ENCODE measurements at regions not wholly inside any gene's neighbourhood (a gene's known extent, or its start where the extent isn't known, plus 50 kb on each side); places are given as distances from the start of the nearest gene placed in this dataset.

- DNase-seq (ENCODE audit: low read depth in 2 of 3, low spot score in 2 of 3): no peak
Observed at GRCh38 chr12:115444346-115444745, 760.4 kb upstream of the TBX3 start.

DNA sequence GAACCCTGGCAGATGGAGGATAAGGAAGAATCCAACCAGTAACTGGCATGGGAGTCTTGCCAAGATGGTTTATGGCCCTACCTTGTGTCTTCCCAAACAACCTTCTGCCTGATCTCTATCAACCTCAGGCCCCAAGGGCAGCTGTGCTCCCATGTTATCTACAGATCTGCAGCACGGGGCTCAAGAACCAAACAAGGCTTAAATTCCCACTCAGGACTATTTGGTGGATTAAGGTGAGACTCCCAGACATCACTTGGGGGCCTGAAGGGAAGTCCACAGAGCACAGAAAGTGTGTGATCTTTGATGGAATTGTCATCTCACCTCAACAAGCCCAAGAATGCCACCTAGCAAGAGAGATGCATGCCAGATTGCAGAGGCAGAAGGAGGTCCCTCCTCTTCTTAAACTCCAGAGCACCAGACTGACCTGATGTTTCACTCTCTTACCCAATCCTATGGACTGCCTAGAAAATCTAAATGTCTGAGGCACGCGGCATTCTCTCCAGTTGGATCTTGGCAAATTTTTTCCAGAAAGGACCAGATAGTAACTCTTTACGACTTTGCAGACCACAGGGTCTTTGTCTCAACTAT is 759.5 kb upstream of the TBX3 start:
- DNase-seq (ENCODE audit: low read depth in 2 of 3, low spot score in 2 of 3): no peak

GRCh38 chr12:115440438-115440837 is 756.5 kb upstream of the TBX3 start:
- no peak for DNase-seq (ENCODE audit: low read depth in 2 of 3, low spot score in 2 of 3)

DNA sequence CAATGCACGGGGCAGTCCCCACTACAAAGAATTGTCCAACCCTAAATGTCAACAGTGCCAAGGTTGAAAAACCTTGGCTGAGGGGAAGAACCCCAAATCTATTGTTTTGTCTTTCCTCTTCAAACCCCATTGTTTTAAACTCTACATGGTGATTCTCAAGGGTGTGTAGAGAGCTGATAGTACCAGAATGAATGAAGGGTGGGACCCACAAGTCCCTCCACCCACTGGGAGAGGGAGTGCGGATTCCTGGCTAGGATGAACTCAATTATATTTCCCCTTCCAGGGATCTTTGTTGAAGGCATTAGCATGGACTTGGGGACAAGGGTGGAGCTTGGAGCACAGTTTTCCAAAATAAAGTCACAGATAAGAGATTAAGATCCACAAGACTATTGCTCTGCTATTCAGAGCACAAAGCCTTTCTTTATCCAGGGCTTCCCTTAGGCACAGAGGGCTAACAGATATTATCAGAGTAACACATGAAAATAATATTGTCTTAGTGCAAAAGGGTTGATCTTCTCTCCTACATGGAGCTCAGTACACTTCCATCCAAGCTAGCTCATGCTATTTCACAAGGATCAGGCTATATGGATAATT is 755.1 kb upstream of the TBX3 start:
- no peak for DNase-seq (ENCODE audit: low read depth in 2 of 3, low spot score in 2 of 3)

GRCh38 chr12:115438314-115438713 is 754.3 kb upstream of the TBX3 start:
- DNase-seq (ENCODE audit: low read depth in 2 of 3, low spot score in 2 of 3): no peak

DNA sequence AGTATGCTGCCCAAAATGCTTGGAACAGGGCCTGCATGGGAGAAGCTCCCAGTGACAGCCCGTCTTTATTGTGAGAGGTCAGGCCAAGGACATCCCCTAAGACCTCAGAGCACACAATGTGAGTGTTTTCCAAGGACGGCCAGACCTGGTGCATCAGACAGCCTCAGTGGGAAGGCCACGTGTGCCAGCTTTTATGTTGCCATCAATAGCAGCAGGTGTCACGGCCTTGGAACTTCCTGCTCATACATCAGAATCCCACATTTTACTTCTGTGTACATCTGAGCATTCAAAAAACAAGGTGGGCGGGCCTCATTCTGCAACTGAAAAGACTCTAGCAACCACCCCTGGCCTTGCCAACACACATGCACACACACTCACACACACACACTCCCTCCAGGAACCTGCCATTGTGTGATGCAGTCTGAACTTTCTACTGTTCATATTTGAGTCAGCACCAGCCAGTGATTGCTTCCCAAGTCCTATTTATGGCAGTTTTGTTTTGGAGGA is 753.1 kb upstream of the TBX3 start:
- no peak for DNase-seq (ENCODE audit: low read depth in 2 of 3, low spot score in 2 of 3)

DNA sequence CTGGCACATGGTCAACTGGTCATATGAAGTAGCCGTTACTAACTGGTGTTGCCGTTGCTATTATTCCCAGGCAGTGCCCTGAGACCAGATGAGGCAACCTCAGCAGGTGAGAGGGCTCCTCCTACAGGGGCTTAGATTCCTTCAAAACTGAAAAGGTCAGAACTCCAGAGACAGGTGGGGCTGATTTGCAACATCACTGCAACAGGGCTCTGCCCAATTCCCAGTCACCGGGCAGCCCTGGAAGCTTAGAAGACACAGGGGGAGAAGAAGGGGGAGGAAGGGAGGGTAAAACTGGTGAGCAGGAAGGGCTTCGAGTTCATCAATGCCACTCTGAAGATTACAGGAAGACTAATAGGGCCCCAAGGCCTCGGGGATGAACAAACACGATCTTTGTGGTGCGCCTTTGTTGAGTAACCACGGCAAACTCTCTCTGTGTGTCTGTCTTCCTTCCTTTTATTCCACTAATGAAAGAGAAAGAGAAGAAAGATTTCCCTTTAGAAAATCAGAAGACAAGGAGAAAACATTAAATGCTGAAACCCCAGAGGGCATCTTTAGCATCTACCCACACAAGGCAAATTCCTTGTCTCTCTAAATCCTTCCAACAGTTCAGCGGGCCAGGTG is 749.1 kb upstream of the TBX3 start:
- DNase-seq (ENCODE audit: low read depth in 2 of 3, low spot score in 2 of 3): no peak

DNA sequence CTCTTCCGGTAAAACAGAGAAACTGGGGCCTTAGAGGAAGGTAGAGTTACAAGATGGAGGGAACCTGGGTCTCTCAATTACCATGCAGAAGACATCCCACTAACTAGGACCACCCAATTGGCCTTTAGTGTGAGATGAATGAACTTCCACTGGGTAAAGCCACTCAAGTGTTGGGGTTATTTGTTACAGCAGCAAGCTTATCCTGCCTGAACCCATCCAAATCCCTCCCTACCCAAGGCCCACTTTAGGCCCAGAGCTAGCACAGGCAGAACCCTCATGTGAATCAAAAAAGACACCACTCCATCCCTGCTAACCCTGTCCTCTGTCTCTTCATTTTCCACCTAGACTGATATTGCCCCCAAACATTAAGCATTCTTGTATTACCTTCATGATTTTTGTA is 746.7 kb upstream of the TBX3 start:
- DNase-seq (ENCODE audit: low read depth in 2 of 3, low spot score in 2 of 3): no peak

DNA sequence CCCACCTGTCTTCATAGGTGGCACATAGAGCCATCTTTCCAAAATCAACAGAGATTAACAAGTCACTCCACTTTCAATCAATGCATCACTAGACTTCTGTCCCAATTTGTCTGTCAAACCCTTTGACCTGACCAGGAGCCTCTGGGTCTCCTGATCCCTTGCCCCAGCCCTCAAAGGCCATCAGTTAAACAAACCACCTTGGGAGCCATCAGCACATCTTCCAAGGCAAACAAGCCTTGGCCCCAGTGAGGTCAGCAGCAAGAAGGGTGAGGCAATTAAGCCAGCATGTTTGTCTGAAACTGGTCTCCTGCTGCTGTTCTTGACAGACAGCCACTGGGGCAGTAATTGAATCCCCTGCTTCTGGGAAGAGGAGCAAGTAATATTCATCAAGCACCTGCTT is 742.8 kb upstream of the TBX3 start:
- DNase-seq (ENCODE audit: low read depth in 2 of 3, low spot score in 2 of 3): no peak

- DNase-seq (ENCODE audit: low read depth in 2 of 3, low spot score in 2 of 3): no peak
Observed at GRCh38 chr12:115424003-115424402, 740.0 kb upstream of the TBX3 start.

- no peak for DNase-seq (ENCODE audit: low read depth in 2 of 3, low spot score in 2 of 3)
Observed at GRCh38 chr12:115423546-115423987, 739.6 kb upstream of the TBX3 start.

- no peak for DNase-seq (ENCODE audit: low read depth in 2 of 3, low spot score in 2 of 3)
Observed at GRCh38 chr12:115422845-115423545, 739.0 kb upstream of the TBX3 start.

GRCh38 chr12:115421796-115422709 is 738.1 kb upstream of the TBX3 start:
- DNase-seq (ENCODE audit: low read depth in 2 of 3, low spot score in 2 of 3): no peak

DNA sequence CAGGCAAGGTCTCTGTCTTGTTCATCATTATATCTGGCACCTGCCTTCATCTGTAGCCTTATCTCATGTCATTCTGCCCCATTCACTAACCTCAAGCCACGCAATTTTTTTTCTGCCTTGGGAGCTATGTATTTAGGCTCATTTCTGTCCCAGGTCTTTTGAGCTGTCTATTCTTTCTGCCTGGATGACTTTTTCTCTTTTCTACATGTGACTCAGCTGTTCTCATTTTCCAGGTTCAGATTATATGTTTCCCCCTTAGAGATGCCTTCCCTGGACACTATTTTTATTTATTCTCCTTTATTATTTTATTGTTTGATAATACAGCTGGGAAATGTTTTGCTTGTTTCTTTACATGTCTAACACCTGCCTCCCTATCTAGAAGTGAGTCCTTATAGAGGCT is 737.4 kb upstream of the TBX3 start:
- DNase-seq (ENCODE audit: low read depth in 2 of 3, low spot score in 2 of 3): no peak

DNA sequence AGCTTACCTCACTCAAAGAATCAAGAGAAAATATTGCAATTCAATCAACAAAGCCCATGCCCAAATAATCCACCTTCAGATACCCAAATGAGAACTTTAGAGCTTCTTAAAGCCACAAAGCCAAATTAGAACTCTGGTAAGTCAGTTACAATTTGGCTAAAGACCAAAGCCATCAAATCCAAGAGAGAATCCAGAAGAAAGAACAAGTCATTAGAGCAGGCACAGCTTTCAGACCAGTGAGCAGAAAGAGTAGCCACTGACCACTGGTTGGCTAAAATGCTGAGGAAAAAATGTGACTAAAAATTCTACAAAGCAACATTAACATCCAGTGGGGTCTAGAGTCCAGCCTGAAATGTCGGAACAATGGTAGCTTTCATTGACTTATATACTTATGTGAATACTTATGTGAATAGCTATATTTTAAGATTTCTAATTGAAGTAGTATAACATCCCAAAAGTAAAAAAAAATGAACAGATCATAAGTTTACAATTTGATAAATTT is 735.2 kb upstream of the TBX3 start:
- DNase-seq (ENCODE audit: low read depth in 2 of 3, low spot score in 2 of 3): no peak

DNA sequence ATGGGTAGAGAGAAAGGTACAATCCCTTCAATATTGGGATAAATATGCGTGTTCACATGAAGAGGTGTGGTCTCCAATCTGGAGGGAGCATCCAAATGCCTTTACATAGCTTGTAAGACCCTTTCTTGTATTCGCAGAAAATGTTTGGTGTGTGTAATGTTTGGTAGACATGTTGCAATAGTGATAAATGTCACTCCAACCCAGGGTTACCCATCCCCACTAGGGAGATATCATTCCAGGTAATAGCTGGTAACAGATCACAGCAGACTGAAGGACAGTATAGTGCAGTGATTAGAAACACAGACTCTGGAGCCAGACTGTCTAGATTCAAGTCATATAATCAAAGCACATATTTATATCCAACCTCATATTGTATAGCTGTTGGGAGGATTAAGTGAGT is 733.6 kb upstream of the TBX3 start:
- no peak for DNase-seq (ENCODE audit: low read depth in 2 of 3, low spot score in 2 of 3)

DNA sequence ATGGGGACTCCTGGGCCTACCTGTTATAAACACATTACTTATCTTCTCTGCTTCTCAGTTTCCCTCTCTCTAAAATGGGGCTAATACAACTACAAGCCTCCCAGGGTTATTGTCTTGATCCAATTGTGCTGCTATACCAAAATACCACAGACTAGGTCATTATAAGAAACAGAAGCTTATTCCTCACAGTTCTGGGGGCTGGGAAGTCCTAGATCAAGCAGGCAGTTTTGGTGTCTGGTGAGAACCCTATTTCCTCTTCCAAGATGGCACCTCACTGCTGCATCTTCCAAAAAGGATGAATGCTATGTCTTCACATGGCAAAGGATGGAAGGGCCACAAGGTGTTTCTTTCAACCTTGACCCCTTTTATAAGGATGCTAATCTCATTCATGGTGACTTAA is 732.9 kb upstream of the TBX3 start:
- no peak for DNase-seq (ENCODE audit: low read depth in 2 of 3, low spot score in 2 of 3)

DNA sequence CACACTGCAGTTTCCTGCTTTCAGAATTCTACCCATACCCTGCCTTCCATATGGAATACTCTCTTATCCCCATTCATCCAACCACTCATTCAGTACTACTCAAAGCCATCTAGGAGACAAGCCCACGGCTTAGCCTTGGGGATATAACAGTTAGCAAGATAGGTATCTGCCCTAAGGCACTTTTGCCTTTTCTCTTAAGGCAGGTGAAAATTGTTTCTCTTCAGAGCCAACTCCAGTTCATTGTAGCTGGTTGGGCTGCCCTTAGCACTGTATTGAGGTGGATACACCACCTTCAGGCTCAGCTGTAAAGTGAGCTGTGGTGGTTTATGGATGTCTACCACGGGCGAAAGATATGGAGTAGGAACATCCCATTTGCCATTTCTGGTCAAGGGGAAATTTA is 729.7 kb upstream of the TBX3 start:
- DNase-seq (ENCODE audit: low read depth in 2 of 3, low spot score in 2 of 3): no peak

GRCh38 chr12:115412831-115413230 is 728.9 kb upstream of the TBX3 start:
- DNase-seq (ENCODE audit: low read depth in 2 of 3, low spot score in 2 of 3): no peak

DNA sequence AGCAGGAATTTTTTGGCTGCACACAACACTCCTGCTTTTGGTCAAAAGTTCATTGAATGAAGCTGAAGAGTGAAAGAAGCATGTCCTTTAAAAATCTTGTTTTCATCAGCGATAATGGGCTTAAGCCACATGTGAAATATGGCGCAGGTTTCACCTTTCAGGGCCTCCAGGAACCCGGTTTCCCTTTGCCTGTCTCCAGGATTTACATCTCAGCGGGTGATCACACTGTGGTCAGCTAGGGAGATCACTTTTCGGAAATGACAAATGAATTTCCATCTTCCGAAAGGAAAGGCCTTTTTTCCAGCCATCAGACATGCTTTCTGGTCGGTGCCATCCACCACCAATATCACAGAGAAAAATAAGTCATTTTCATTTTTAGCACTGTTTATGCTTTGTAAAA is 727.1 kb upstream of the TBX3 start:
- DNase-seq (ENCODE audit: low read depth in 2 of 3, low spot score in 2 of 3): no peak

DNA sequence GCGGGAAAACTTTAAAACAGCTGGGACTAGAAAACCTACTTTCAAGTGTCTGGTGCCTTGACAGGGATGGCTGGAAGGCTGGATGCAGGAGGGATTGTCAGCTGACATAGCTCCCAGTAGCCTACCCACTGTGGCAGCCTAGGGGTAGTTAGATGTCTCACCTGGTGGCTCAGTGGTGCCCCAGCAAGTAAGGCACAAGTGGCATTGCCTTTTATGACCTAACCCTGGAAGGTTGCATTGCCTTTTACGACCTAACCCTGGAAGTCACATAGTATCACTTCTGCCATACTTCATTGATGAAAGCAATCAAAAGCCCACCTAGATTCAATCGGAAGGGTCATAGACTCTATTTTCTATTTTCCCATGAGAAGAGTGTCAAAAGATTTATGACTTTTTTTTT is 724.7 kb upstream of the TBX3 start:
- DNase-seq (ENCODE audit: low read depth in 2 of 3, low spot score in 2 of 3): no peak
